ENCODE measurements at regions not wholly inside any gene's neighbourhood (a gene's known extent, or its start where the extent isn't known, plus 50 kb on each side); places are given as distances from the start of the nearest gene placed in this dataset.

- POLR2A ChIA-PET = no interaction called here
- Mint-ChIP-seq H3K9me3 (no peaks in the 10 kb centered on the region), H3K27ac (no peak overlapping the region), H3K4me1 (peaks cover 3 to 12% (median 7%) of the 10 kb centered on the region in 4 donors), H3K4me3 (no peak overlapping the region), H3K27me3 (peaks cover 0 to 3% (median under 1%) of the 10 kb centered on the region in 5 donors), H3K36me3 (no peaks in the 10 kb centered on the region)
- no peak for DNase-seq
- ATAC-seq = no peak
Observed at GRCh38 chr22:45061332-45061731, 51.5 kb upstream of the PHF21B start.

- no peak overlapping the region for H3K4me3 Mint-ChIP-seq
- DNase-seq (peak in 2 of 10 donors; percentile 5 to 8), ATAC-seq (peak in 1 of 2 donors; percentile 59)
- no peaks in the 10 kb centered on the region for H3K4me1 Mint-ChIP-seq
- peak overlapping the region in 2 of 10 donors; percentile 29 to 32 for H3K27ac Mint-ChIP-seq
- peaks cover 0 to 3% (median 0%) of the 10 kb centered on the region in 3 donors for H3K36me3 Mint-ChIP-seq
- POLR2A ChIA-PET = no interaction called here
- H3K27me3 Mint-ChIP-seq = peaks cover 0 to 6% (median 0%) of the 10 kb centered on the region in 5 donors
- H3K9me3 Mint-ChIP-seq = peaks cover 0 to 10% (median 2%) of the 10 kb centered on the region in 9 donors
Observed at GRCh38 chr22:45064313-45065278, 54.8 kb upstream of the PHF21B start.

GRCh38 chr22:45065726-45066125, 55.9 kb upstream of the PHF21B start:
- H3K9me3 Mint-ChIP-seq = peaks cover 0 to 10% (median 2%) of the 10 kb centered on the region in 9 donors
- DNase-seq = no peak
- peaks cover 0 to 6% (median under 1%) of the 10 kb centered on the region in 5 donors for H3K27me3 Mint-ChIP-seq
- H3K36me3 Mint-ChIP-seq = peaks cover 0 to 3% (median 0%) of the 10 kb centered on the region in 3 donors
- H3K27ac Mint-ChIP-seq = peak overlapping the region in 1 of 10 donors; percentile 83
- H3K4me3 Mint-ChIP-seq = no peak overlapping the region
- H3K4me1 Mint-ChIP-seq = no peaks in the 10 kb centered on the region
- ATAC-seq = no peak
- POLR2A ChIA-PET = no interaction called here

- ATAC-seq (no peak), DNase-seq (no peak)
- POLR2A ChIA-PET = no interaction called here
- Mint-ChIP-seq H3K36me3 (peaks cover 0 to 3% (median 0%) of the 10 kb centered on the region in 3 donors), H3K4me1 (peaks cover 0 to 1% (median 0%) of the 10 kb centered on the region in 4 donors), H3K4me3 (no peak overlapping the region), H3K27me3 (peaks cover 3 to 20% (median 13%) of the 10 kb centered on the region in 5 donors), H3K9me3 (peaks cover 0 to 10% (median 2%) of the 10 kb centered on the region in 9 donors), H3K27ac (no peak overlapping the region)
Observed at GRCh38 chr22:45067731-45068130, 57.9 kb upstream of the PHF21B start.

- Mint-ChIP-seq H3K36me3 (peaks cover 0 to 3% (median 0%) of the 10 kb centered on the region in 3 donors), H3K4me1 (peaks cover 0 to 1% (median 0%) of the 10 kb centered on the region in 4 donors), H3K27me3 (peaks cover 7 to 36% (median 24%) of the 10 kb centered on the region in 5 donors), H3K27ac (peak overlapping the region in 1 of 10 donors; percentile 12), H3K9me3 (peaks cover 0 to 10% (median 2%) of the 10 kb centered on the region in 9 donors), H3K4me3 (no peak overlapping the region)
- ATAC-seq (no peak), DNase-seq (no peak)
- POLR2A ChIA-PET = no interaction called here
Observed at GRCh38 chr22:45069925-45070324, 60.1 kb upstream of the PHF21B start.

- H3K4me3 Mint-ChIP-seq = no peak overlapping the region
- peaks cover 13 to 51% (median 35%) of the 10 kb centered on the region in 5 donors for H3K27me3 Mint-ChIP-seq
- POLR2A ChIA-PET = no interaction called here
- H3K36me3 Mint-ChIP-seq = peaks cover 0 to 3% (median 0%) of the 10 kb centered on the region in 3 donors
- no peak for ATAC-seq
- no peak for DNase-seq
- no peak overlapping the region for H3K27ac Mint-ChIP-seq
- H3K4me1 Mint-ChIP-seq = peaks cover 0 to 3% (median 0%) of the 10 kb centered on the region in 4 donors
- peaks cover 0 to 10% (median 2%) of the 10 kb centered on the region in 9 donors for H3K9me3 Mint-ChIP-seq
Observed at GRCh38 chr22:45071618-45072017, 61.8 kb upstream of the PHF21B start.

GRCh38 chr22:45072322-45072903, 62.6 kb upstream of the PHF21B start:
- DNase-seq (no peak), ATAC-seq (no peak)
- H3K27ac Mint-ChIP-seq = peak overlapping the region in 1 of 10 donors; percentile 17
- POLR2A ChIA-PET = no interaction called here
- peaks cover 15 to 54% (median 39%) of the 10 kb centered on the region in 5 donors for H3K27me3 Mint-ChIP-seq
- H3K36me3 Mint-ChIP-seq = peaks cover 0 to 3% (median 0%) of the 10 kb centered on the region in 3 donors
- H3K4me3 Mint-ChIP-seq = no peak overlapping the region
- peaks cover 0 to 10% (median 2%) of the 10 kb centered on the region in 9 donors for H3K9me3 Mint-ChIP-seq
- H3K4me1 Mint-ChIP-seq = peaks cover 0 to 3% (median 0%) of the 10 kb centered on the region in 4 donors

GRCh38 chr22:45073064-45073463, 63.3 kb upstream of the PHF21B start:
- H3K27ac Mint-ChIP-seq = no peak overlapping the region
- POLR2A ChIA-PET = no interaction called here

GRCh38 chr22:45077286-45077685, 67.5 kb upstream of the PHF21B start:
- POLR2A ChIA-PET = no interaction called here
- H3K27me3 Mint-ChIP-seq = peaks cover 22 to 54% (median 49%) of the 10 kb centered on the region in 5 donors
- no peak for ATAC-seq
- H3K4me3 Mint-ChIP-seq = no peak overlapping the region
- peak overlapping the region in 1 of 10 donors; percentile 7 for H3K27ac Mint-ChIP-seq
- DNase-seq = no peak
- peaks cover 0 to 6% (median 2%) of the 10 kb centered on the region in 3 donors for H3K36me3 Mint-ChIP-seq
- peaks cover 0 to 13% (median 6%) of the 10 kb centered on the region in 9 donors for H3K9me3 Mint-ChIP-seq
- peaks cover 0 to 5% (median 0%) of the 10 kb centered on the region in 4 donors for H3K4me1 Mint-ChIP-seq

More at GRCh38 chr22:45073064-45073463, 63.3 kb upstream of the PHF21B start:
- peaks cover 0 to under 1% (median 0%) of the 10 kb centered on the region in 3 donors for H3K36me3 Mint-ChIP-seq
- peaks cover 0 to 5% (median under 1%) of the 10 kb centered on the region in 9 donors for H3K9me3 Mint-ChIP-seq
- peaks cover 15 to 60% (median 39%) of the 10 kb centered on the region in 5 donors for H3K27me3 Mint-ChIP-seq
- no peak overlapping the region for H3K4me3 Mint-ChIP-seq
- DNase-seq (no peak), ATAC-seq (no peak)
- H3K4me1 Mint-ChIP-seq = peaks cover 0 to 3% (median 0%) of the 10 kb centered on the region in 4 donors

GRCh38 chr22:45077826-45078334, 68.1 kb upstream of the PHF21B start:
- DNase-seq (no peak), ATAC-seq (no peak)
- peaks cover 20 to 54% (median 47%) of the 10 kb centered on the region in 5 donors for H3K27me3 Mint-ChIP-seq
- POLR2A ChIA-PET = no interaction called here
- H3K36me3 Mint-ChIP-seq = peaks cover 0 to 6% (median 2%) of the 10 kb centered on the region in 3 donors
- H3K4me3 Mint-ChIP-seq = no peak overlapping the region
- H3K9me3 Mint-ChIP-seq = peaks cover 0 to 13% (median 5%) of the 10 kb centered on the region in 9 donors
- H3K27ac Mint-ChIP-seq = peak overlapping the region in 1 of 10 donors; percentile 7
- peaks cover 0 to 5% (median 0%) of the 10 kb centered on the region in 4 donors for H3K4me1 Mint-ChIP-seq

- Mint-ChIP-seq H3K36me3 (peaks cover 0 to 6% (median 2%) of the 10 kb centered on the region in 3 donors), H3K9me3 (peaks cover 0 to 13% (median 5%) of the 10 kb centered on the region in 9 donors), H3K4me3 (no peak overlapping the region), H3K27me3 (peaks cover 16 to 43% (median 27%) of the 10 kb centered on the region in 5 donors), H3K4me1 (peaks cover 0 to 4% (median 0%) of the 10 kb centered on the region in 4 donors), H3K27ac (peak overlapping the region in 2 of 10 donors; percentile 49 to 60)
- ATAC-seq = no peak
- no peak for DNase-seq
- POLR2A ChIA-PET = no interaction called here
Observed at GRCh38 chr22:45082795-45083194, 73.0 kb upstream of the PHF21B start.

GRCh38 chr22:45083659-45084305, 74.0 kb upstream of the PHF21B start:
- ATAC-seq (no peak), DNase-seq (no peak)
- Mint-ChIP-seq H3K27me3 (peaks cover 16 to 41% (median 25%) of the 10 kb centered on the region in 5 donors), H3K4me1 (peaks cover 0 to 4% (median 0%) of the 10 kb centered on the region in 4 donors), H3K36me3 (peaks cover 0 to 6% (median 2%) of the 10 kb centered on the region in 3 donors), H3K4me3 (no peak overlapping the region), H3K27ac (no peak overlapping the region), H3K9me3 (peaks cover 0 to 13% (median 5%) of the 10 kb centered on the region in 9 donors)
- POLR2A ChIA-PET = no interaction called here
